Activated effector memory CD4-positive, alpha-beta T cell treated with anti-CD3 and anti-CD28 coated beads, Interleukin-2, amount 50 U/mL, for 16 hours (primary cell): ENCODE measurements at regions not wholly inside any gene's neighbourhood (a gene's known extent, or its start where the extent isn't known, plus 50 kb on each side); places are given as distances from the start of the nearest gene placed in this dataset.

Experiments
- DNase-seq: peaks from one replicate; pipeline ENCODE4 v3.0.0-alpha.2; 2020

DNA sequence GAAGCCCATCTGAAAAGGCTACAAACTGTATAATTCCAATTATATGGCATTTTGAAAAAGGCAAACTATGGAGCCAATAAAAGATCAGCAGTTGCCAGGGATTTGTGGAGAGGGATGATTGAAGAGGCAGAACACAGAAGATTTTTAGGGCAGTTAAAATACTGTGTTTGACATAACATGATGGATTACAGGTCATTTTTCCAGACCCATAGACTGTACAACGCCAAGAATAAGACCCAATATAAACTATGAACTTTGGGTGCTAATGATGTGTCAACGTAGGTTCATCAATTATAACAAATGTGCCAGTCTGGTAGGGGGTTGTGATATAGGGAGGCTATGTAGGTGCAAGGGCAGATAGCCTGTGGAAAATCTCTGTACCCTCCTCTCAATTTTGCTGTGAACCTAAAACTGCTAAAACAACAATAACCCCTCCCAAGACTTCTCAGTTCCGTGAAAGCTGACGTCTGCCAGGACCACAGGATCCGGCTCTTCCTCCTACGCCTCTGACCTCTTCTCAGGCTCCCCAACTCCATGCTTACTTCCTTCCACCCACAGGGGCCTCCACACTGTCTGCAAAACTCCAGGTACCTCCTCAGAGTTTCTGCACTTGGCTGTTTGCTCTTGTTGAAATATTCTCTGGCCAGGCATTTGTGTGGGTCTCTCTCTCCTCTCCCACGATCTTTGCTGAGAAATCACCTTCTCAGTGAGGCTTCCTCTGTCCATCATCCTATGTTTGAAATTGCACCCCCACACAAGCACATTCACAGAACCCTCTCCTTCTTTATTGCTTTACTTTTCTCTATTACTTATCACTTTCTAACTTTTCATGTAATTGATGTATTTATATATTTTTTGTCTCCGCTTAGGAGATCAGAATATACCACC is 131.4 kb downstream of the BBS10 start:
- DNase-seq = no peak

DNA sequence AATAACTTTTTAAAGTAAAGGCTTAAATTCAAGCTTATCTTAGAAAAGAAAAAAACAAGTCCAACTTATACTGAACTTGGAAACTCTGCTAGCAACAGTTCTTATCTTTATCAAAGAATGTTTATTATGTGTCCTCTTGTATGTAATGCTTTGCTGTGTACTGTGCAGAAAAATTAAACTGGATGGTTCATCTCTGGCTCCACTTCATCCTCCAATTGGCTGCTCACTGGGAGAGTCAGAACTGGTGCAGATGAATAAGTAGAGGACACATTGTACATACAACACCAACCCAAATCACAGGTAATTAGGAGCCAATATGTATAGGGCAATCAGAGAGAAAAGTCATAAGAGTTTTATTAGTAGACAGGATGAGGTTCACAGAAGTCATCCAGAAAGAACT is 123.6 kb upstream of the NAP1L1 start:
- no peak for DNase-seq

DNA sequence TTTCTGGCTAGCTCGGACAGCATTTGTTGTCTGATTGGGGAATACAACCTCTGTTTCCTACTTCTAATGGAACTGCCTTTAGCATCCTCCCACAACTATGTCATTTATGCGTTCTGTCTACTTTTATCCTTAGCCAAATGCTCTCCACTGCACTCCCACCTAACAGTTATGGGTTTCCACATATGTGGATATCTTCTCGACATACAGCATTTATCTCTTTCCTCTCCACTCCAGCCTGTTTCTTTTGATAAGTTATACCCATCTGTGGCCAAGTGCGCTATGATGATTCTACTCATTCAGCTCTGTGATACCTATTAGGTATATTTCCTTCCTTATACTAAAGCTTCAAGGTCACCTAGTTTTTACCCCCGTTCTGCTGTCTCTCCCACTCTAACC is 122.2 kb upstream of the NAP1L1 start:
- no peak for DNase-seq

DNA sequence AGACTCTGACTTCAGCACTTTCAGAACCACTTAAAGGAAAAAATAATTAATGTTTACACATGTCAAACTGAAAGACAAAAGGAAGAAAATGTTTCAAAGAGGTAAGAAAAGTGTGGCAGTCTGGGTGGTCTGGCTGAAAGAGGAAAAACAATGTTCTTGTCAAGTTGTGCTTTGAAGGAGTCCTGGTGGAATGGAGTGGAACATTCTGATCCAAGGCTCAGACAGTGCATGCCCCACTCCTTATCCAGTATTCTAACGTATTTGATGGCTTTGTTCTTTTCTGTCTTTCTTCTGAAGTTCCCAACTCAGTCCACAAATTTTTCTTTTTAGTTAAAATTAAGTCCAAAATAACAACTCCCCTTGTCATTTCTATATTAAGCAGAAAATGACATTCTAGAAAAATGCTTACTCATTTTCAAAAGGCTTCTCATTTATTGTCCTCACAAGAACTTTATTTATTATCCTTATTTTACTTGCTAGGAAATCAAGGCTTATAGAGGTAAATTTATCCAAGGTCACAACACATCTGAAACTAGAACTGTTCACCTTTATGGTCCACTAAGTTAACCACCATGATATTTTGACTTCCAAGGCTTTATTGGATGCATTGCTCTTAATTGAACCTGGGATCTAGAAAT is 121.7 kb upstream of the NAP1L1 start:
- no peak for DNase-seq

DNA sequence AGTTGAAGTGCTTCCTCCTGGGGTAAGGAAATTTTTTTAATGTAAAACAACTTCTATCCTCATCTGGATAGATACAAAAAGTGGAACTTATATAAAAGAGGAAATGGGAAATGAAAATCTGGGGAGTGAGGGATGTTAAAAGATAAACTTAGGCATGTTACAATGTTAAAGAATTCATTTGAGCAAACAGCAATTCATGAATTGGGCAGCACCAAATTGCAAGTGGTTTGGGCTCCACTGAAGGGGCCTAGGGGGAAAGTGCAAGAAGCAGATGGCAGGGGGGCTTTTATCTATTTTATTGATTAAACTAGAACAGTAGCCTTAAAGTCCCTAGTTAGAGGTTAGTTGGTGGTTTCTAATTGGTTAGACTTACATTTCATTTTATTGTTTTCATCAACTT is 118.1 kb upstream of the NAP1L1 start:
- no peak for DNase-seq

DNA sequence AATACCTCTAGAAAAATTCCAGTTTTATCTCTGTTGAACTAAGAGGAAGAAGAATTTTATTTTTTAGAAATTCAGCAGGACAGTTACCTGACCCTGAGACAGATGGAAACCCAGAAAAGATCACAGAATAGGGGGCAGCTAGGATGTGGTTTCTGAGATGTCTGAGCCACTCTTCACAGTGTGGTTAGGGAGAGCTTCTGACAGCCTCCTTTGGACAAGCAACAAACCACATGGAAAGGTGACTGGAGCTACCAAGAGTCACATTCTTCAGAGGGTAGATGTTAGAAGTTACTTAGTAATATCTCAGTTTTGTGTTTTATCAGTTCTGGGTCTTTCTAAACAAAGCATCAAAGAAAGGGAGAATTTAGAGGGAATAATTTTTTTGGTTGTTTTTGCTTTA is 117.3 kb upstream of the NAP1L1 start:
- no peak for DNase-seq

DNA sequence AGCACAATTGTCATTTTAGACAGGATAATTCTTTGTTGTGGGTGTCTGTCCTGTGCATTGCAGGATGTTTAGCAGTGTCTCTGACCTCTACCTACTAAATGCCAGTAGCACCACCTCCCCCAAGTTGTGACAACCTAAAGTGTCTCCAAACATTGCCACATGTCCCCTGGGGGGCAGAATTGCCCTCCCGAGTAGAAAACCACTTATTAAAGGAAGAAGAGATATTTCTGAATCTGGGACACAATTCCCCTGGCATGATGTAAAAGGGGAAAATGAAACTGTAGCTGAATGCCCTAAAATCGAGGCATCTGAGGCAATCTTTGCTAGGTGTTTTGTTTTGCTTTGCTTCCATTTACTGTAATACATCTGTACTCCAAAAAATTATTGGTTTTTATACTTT is 116.8 kb upstream of the NAP1L1 start:
- no peak for DNase-seq

DNA sequence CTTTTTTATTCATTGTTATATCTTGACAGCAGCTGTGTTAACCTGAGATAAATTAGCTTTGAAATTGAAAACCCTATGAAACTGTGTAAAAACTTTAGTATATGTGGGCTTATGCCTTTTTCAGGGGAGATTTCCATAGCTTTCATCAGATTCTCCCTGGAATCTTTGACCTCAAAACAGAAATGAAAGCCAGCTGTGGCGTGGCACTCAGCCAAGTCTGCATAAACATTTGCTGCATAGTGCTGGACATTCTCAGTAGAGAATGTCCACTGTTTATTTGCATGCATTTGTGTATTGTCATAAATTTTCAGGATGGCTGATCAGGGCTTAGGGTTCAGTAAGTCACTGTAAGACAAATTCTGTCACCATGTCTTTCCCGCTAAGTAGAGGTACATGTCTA is 115.3 kb upstream of the NAP1L1 start:
- DNase-seq = no peak

DNA sequence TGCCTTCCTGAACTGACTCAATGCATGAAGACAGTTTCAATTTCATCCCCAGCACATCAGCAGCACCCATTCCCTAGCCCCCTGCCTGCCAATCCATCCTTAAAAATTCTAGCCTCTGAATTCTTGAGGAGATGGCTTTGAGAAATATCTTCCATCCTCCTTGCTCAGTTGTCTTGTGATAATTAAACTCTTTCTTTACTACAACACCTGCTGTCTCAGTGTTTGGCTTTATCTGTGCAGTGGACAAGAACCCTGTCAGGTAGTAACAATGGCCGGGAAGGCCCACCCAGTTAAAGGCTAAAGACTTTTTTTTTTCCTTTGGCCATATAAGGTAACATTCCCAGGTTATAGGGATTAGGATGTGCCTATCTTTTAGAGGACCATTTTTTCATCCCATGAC is 114.4 kb upstream of the NAP1L1 start:
- no peak for DNase-seq

DNA sequence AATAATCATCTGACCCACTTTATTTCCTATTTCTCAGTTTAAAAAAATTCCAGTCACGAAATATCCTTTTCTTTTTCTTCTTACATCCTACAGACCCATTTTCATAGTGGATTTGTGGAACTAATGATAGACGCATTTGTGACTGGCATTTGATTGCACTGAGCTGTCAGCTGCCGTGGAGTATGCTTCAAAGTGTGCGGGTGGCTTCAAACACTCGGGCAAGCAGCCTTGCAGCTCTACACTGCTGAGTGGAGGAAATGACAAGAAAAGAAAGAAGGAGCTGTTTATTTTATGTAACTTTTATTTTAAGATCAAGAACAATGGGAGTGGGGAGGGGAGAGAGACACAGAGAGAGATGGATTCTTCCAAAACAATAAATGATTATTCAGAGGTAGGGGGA is 112.8 kb upstream of the NAP1L1 start:
- no peak for DNase-seq

DNA sequence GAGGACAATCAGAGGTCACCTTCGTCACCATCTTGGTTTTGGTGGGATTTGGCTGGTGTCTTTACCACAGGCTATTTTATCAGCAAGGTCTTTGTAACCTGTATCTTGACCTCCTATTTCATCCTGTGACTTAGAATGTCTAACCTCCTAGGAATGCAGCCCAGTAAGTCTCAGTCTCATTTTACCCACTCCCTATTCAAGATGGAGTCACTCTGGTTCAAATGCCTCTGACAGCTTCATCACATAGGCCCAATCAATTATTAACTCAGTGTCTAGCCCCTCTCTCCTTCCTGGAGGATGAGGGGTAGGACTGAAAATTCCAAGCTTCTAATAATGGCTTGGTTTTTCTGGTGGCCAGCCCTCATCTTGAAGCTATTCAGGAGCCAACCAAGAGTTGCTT is 111.4 kb upstream of the NAP1L1 start:
- DNase-seq = no peak

DNA sequence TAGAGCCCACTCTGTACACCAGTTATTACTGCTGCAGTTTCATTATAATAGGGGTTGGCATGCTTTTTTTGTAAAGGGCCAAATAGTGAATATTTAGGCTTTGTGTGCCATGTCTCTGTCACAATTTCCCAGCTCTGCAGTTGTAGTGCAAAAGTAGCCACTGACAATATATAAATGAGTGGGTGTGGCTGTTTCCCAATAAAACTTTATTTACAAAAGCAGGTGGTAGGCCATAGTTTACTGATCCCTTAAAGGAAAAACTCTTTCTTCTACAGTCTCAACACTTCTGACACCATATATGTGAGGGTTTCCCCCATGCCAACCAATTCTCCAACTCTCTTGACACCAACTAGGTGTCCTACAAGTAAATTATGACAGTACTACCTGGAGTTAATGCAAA is 110.2 kb upstream of the NAP1L1 start:
- DNase-seq = no peak

DNA sequence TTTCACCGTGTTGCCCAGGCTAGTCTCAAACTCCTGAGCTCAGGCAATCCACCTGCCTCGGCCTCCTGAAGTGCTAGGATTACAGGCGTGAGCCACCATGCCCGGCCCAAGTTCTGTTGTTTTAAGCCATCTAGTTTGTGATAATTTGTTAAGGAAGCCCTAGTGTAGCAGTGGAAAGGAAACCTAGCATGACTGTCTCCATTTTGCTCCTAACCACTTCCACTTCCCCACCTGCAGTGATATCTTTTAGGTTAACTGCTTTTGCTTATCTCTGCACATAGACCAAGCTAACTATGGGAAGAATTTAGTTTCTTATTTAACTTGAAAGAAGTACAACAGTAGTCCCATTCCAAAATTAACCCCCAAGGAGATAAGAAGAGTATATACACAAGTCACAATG is 109.5 kb upstream of the NAP1L1 start:
- no peak for DNase-seq

DNA sequence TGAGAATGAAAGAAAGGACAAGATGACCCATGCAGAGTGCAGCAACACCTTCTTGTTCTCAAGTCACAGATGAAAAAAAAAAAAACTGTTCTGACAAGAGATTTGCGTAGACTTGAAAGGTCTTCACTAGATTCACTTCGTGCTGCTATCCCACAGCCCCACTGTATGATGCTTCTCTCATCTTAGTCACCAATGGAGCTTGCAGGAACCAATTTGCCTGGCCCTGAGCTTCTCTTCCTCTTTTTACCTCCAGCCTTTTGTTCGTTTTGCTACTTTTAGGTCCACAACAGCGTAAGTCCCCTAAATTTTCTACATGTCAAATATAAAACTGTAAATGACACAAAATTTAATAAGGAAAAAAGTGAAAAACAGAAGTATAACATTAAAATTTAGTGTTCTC is 107.9 kb upstream of the NAP1L1 start:
- DNase-seq = no peak

DNA sequence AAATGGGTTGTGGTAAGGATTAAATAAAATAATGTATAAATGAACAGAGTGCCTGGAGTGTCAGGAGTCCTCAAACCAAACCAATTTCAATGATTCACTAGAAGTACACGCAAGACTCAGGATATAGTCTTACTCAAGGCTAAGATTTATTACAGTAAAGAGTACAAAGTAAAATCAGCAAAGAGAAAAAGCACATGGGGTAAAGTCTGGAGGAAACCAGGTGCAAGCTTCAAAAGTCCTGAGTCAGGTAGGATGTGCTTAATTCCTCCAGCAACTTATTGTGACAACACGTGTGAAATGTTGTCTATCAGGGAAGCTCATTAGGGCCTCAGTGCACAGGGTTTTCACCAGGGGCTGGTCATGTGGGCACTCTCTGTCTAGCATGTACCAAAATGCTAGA is 105.8 kb upstream of the NAP1L1 start:
- no peak for DNase-seq

DNA sequence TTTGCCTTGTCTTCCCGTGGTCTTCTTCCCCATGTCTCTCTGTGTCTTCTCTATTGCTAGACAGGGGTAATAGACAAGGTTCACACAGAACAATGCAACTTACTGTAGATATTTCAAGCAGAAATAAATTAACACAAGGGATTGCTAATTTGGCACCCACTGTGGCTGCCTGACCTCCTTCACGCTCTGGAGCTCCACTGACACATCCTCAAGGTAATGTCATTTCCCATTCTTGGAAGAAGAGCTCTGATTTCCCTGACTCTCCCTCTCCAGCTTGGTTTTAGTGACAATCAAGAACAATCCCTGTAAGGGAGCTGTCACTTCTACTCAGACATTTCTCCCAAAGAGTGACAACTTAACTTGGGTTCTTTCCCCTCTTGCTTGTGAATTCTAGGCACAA is 105.4 kb upstream of the NAP1L1 start:
- DNase-seq = no peak

DNA sequence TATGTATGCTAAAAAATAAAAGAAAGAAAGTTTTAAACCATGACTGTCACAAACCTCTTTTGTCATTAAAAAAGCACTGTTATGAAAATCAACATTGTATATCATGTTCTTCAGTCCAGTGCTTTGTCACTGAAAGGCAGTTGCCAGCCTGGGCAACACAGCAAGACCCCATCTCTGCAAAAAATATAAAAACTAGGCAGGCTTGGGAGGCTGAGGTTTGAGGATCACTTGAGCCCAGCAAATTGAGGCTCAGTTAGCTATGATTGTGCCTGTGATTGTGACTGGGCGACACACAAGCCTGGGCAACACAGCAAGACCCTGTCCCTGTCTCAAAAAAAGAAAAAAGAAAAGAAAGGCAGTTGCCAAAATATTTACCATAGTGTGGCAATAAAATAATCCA is 102.7 kb upstream of the NAP1L1 start:
- no peak for DNase-seq

DNA sequence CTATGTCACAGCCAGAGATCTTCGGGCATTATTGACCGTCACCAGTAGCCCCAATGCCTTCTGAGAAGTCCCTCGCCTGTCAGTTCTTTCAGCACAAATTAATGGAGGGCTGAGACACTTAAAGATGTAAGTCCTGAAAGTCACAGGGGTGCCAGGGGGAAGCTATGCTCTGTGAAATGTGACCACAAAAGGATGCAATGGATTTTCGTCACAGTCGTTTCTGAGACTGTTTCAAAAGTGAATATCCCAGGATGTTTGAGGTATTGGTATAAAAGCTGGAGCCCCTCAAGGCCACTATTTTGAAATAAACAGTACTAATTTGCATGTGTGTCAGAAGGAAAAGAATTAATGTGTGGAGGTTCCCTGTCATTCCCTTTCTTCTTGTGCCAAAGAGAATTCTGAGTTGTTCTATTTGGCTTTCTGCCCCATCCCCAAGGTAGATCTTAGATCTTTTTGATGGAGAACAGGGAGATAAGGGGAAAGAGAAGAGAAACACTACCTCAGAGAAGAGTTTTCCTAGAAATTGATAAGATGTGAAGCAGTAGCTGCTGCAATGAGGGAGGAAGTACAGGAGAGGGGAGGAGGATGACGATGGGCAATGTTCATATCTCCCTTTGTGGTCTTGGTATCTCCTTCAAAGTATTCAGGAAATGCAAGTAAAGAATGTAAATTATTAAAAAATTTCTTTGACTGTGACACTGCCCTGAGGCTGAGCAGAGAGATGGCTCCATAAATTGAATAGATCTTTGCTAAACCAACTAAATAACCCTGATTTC is 101.8 kb upstream of the NAP1L1 start:
- DNase-seq = no peak

DNA sequence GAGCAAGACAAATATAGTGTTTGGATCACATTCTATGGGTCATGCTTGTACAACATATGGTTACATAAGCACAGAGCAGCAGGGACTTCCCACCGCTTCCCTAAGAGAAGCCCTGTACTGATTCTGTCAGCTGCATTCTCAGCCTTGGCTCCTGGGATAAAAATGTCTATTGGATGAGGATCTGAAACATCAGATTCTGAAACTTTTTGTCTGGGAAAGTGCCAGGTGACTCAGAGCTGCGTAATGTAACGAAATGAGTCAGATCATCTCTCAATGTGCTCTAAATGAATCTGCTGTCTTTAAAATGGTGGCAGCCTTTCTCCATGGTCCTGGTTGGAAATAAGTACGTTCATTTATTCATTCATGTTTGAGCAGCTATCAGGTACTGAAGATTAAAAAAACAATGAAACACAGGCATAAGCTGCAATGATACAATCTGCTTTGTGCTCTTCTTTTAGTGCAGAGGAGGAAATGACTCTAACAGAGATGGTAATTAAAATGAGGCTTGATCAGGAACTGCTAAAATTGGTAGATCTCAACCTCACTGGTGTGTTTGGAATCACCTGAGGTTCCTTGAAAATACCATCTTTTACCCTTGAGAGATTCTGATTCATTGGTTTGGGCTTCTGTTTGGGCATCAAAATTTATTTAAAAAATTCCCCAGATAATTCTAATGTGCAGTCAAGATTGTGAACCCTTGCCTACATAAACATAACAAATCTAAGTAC is 99.1 kb upstream of the NAP1L1 start:
- DNase-seq = peak; percentile 77

DNA sequence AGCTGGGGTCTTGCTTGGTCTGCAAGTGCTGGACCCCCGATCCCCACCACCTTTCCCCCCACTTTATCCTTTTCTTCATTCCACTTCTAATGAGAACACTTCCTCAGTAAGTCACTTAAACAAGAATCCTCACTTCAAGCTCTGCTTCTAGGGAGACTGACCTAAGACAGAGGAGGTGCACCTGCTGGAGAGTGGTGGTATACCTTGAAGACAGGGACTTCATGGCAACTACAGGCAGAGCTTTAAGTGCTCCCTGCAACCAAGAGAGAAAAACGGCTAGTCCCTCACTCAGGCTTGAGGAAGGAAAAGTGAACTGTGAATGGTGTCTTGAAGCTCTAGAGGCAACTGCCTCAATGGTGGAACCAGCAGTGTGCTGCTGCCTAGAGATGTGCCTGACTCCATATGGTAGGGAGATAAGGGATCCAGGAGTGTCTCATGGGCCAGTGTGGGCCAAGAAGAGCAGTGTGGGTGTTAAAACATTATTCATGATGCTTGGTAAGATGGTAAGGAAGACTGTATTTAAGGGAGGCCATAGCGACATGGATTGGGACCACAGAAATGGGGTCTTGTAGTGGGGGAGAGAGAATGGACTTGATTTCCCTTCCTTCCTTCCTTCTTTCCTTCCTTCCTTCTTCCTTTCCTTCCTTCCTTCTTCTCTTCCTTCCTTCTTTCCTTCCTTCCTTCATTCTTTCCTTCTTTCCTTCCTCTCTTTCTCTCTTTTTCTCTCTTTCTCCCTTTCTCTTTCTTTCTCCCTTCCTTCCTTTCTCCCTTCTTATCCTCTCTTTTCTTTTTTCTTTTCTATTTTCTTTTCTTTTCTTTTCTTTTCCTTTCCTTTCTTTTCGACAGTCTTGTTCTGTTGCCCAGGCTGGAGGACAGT is 96.2 kb upstream of the NAP1L1 start:
- no peak for DNase-seq

DNA sequence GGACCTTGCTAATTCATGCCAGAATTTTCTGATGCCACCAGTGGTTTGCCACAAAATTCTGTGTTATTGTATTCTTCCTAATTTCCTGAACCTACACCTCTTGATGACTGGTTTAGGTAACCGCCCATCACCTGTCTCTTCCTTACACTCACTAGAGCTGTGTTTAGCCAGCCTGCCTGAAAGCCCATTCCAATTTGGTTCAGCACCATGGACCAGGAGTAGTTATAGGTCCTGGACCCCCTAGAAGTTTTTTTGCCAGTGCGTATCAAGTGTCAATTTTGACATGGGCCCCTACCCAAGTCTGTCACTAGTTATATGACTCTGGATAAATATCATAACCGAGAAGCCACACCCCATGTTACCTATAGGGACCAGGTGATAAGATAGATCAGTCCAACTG is 94.0 kb upstream of the NAP1L1 start:
- DNase-seq = no peak

DNA sequence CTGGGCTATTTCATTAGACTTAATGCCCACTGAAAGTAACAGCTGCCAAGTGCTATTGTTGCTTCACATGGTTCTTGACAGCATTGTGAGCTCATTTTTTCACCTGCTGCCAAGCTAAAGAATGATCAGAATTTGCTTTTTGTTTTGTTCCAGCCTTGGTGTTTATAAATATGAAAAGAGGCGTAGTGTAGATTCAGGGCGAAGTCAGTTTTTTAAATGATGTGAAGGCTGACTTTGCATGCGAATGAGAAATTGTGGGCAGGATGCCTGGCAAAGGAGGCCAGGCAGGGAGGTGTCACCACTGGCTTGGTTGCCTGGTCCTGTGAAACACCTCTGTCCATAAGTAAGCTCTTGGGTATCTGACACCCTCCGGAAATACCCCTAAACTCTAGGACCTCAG is 93.3 kb upstream of the NAP1L1 start:
- no peak for DNase-seq
